Loucy (cell line): ENCODE measurements at regions not wholly inside any gene's neighbourhood (a gene's known extent, or its start where the extent isn't known, plus 50 kb on each side); places are given as distances from the start of the nearest gene placed in this dataset.

Experiments used
- H2AFZ ChIP-seq: fragments of 200-600 bp; sonication (generic); 2 replicates; pipeline ENCODE4 v1.6.0; 2016; ENCODE audit warnings: antibody characterized with exemption, mild to moderate bottlenecking, low read length, moderate library complexity
- H3F3A ChIP-seq: fragments of 200-600 bp; 2 replicates; pipeline ENCODE4 v1.6.0; 2016; ENCODE audit warnings: antibody characterized with exemption, low read depth, mild to moderate bottlenecking
- H3K27me3 ChIP-seq: fragments of 200-600 bp; sonication (generic); 2 replicates; pipeline ENCODE4 v1.6.1; 2014; ENCODE audit warnings: low read length, mild to moderate bottlenecking; ENCODE audit not compliant: insufficient read depth, poor library complexity, severe bottlenecking
- H3K36me3 ChIP-seq: fragments of 200-600 bp; sonication (generic); 2 replicates; pipeline ENCODE4 v1.6.1; 2016; ENCODE audit warnings: low read length; ENCODE audit not compliant: insufficient read depth
- H3K4me1 ChIP-seq: fragments of 200-600 bp; sonication (generic); 2 replicates; pipeline ENCODE4 v1.5.1; 2014; ENCODE audit warnings: low read length, mild to moderate bottlenecking; ENCODE audit not compliant: insufficient read depth, poor library complexity, severe bottlenecking
- H3K4me2 ChIP-seq: fragments of 200-600 bp; sonication (generic); 2 replicates; pipeline ENCODE4 v1.6.0; 2014; ENCODE audit warnings: antibody characterized with exemption, low read length, low read depth, mild to moderate bottlenecking; ENCODE audit not compliant: poor library complexity, severe bottlenecking
- H3K4me3 ChIP-seq: fragments of 200-600 bp; sonication (generic); 2 replicates; pipeline ENCODE4 v1.5.1; 2014; ENCODE audit warnings: low read length, mild to moderate bottlenecking, mixed read lengths; ENCODE audit not compliant: poor library complexity, severe bottlenecking
- H3K79me2 ChIP-seq: fragments of 200-600 bp; sonication (generic); 2 replicates; pipeline ENCODE4 v1.6.1; 2014; ENCODE audit warnings: low read length; ENCODE audit not compliant: insufficient read depth
- H3K9ac ChIP-seq: fragments of 200-600 bp; sonication (generic); 2 replicates; pipeline ENCODE4 v1.6.0; 2014; ENCODE audit warnings: mild to moderate bottlenecking, low read depth, low read length, moderate library complexity; ENCODE audit not compliant: poor library complexity, severe bottlenecking
- H3K9me2 ChIP-seq: fragments of 200-600 bp; sonication (generic); replicated peaks from 2 replicates; pipeline ENCODE4 v1.6.1; 2016; ENCODE audit warnings: low read depth, low read length, mixed read lengths
- H3K9me3 ChIP-seq: fragments of 200-600 bp; sonication (generic); 2 replicates; pipeline ENCODE4 v1.6.1; 2014; ENCODE audit warnings: mild to moderate bottlenecking, antibody characterized with exemption, low read length, low read depth; ENCODE audit not compliant: insufficient read depth
- H4K20me1 ChIP-seq: fragments of 200-600 bp; sonication (generic); 2 replicates; pipeline ENCODE4 v1.6.0; 2014; ENCODE audit warnings: antibody characterized with exemption, low read length, mild to moderate bottlenecking; ENCODE audit not compliant: insufficient read depth, poor library complexity, severe bottlenecking
- EZH2phosphoT487 ChIP-seq: fragments of 200-600 bp; IDR thresholded peaks from 2 replicates; pipeline ENCODE4 v1.6.1; 2018; ENCODE audit warnings: antibody characterized with exemption, mild to moderate bottlenecking, moderate library complexity, borderline replicate concordance
- TF ChIP-seq, protein P1 (sequence below): fragments of 200-600 bp; sonication (generic); conservative IDR thresholded peaks from 2 replicates; pipeline ENCODE4 v1.5.1; 2014; ENCODE audit warnings: mild to moderate bottlenecking, antibody characterized with exemption, low read length

DNA sequence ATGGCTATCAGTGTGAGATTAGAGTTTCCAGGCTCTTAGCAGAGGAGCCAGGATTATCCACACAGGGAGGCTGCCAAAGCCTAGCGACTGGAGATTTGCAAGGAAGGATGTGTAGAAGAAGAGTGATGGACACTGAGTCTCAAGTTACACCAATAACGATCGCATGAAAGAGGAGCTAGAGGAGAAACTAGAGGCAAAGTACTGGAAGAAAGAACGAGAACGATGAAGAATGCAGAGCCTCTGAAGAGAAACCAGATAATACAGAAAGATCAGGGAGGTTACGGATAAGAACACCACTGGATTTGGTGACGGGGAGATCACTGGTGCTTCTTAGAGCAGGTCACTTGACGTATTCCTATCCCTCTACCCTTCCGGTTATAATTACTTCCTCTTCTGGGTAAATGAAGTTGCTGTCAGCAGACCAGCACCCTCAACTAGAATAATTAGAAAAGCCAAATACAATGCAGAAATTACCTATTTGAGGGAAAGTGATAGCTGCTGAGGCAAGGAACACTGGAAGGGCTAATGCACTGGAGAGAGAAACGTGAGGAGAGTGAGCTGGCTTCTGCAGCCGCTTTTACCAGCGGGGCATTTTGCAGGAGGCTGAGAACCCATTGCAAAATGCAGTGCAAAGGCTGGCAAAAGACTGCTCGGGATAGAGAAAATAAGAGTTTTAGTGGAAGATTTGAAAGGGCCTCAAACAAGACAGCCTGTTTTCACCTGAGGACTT lies 93.1 kb upstream of the HIF1A start:
- no peaks in the 10 kb centered on the region for H3K9me3 ChIP-seq
- H3K9me2 ChIP-seq: no peaks in the 10 kb centered on the region
- no peak overlapping the region for H3K4me3 ChIP-seq
- peaks cover 7% of the 10 kb centered on the region; the same call in 1 of the 2 replicates for H3F3A ChIP-seq
- H3K27me3 ChIP-seq: no peaks in the 10 kb centered on the region
- no peak overlapping the region for H3K4me2 ChIP-seq
- peaks cover 54% of the 10 kb centered on the region for H3K4me1 ChIP-seq
- no peaks in the 10 kb centered on the region for H3K79me2 ChIP-seq
- no peaks in the 10 kb centered on the region for H4K20me1 ChIP-seq
- TF ChIP-seq EZH2phosphoT487: no peak
- TF ChIP-seq, protein P1, sequence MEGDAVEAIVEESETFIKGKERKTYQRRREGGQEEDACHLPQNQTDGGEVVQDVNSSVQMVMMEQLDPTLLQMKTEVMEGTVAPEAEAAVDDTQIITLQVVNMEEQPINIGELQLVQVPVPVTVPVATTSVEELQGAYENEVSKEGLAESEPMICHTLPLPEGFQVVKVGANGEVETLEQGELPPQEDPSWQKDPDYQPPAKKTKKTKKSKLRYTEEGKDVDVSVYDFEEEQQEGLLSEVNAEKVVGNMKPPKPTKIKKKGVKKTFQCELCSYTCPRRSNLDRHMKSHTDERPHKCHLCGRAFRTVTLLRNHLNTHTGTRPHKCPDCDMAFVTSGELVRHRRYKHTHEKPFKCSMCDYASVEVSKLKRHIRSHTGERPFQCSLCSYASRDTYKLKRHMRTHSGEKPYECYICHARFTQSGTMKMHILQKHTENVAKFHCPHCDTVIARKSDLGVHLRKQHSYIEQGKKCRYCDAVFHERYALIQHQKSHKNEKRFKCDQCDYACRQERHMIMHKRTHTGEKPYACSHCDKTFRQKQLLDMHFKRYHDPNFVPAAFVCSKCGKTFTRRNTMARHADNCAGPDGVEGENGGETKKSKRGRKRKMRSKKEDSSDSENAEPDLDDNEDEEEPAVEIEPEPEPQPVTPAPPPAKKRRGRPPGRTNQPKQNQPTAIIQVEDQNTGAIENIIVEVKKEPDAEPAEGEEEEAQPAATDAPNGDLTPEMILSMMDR: no peak
- H3K9ac ChIP-seq: no peak overlapping the region
- no peaks in the 10 kb centered on the region for H3K36me3 ChIP-seq
- H2AFZ ChIP-seq: peak overlapping the region; percentile 53; the same call in 1 of the 2 replicates

DNA sequence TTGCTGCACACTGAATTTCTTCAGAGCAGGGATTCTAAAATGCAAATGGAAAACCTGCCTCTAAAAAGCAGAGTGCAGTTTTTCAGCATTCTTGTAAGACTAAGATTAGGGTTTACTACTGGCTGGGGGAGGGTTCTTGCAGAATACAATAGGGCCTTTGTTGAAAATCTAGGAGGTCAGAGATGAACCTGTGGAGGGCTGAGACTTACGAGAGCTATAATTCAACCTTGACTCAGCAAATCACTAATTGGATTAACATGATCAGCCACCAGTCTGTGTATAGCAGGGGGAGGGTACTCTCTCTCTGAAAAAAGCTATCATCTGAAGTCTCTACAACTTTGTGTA lies 92.6 kb upstream of the HIF1A start:
- Histone ChIP-seq H2AFZ (peak overlapping the region; percentile 53; the same call in 1 of the 2 replicates), H3K36me3 (no peaks in the 10 kb centered on the region), H3K9me3 (no peaks in the 10 kb centered on the region), H3K79me2 (no peaks in the 10 kb centered on the region), H3K9me2 (no peaks in the 10 kb centered on the region), H3K4me1 (peaks cover 54% of the 10 kb centered on the region), H3F3A (peaks cover 7% of the 10 kb centered on the region; the same call in 1 of the 2 replicates), H3K4me3 (no peak overlapping the region), H3K27me3 (no peaks in the 10 kb centered on the region), H3K9ac (no peak overlapping the region), H4K20me1 (no peaks in the 10 kb centered on the region), H3K4me2 (no peak overlapping the region)
- TF ChIP-seq, protein P1: no peak
- TF ChIP-seq EZH2phosphoT487: no peak

DNA sequence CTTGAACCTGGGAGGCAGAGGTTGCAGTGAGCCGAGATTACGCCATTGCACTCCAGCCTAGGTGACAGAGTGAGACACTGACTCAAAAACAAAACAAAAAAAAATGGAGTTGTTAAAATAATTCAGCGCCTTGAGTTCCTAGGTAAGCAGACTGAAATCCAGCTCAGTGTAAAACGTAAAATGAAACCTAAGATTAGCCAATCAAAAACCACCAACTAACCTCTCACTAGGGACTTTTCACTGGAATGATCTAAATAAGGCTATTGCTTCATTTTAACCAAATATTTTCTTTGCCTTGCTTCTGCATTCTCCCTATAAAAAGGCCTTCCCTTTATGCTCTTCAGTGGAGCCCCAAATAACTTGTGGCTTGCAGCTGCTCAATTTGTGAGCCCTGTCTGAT lies 91.6 kb upstream of the HIF1A start:
- H3F3A ChIP-seq: peaks cover 13% of the 10 kb centered on the region; the same call in 1 of the 2 replicates
- peaks cover 53% of the 10 kb centered on the region for H3K4me1 ChIP-seq
- no peak overlapping the region for H3K4me3 ChIP-seq
- TF ChIP-seq, protein P1: no peak
- TF ChIP-seq EZH2phosphoT487: no peak
- H3K9me2 ChIP-seq: no peaks in the 10 kb centered on the region
- no peaks in the 10 kb centered on the region for H3K79me2 ChIP-seq
- H3K9ac ChIP-seq: no peak overlapping the region
- H3K27me3 ChIP-seq: no peaks in the 10 kb centered on the region
- H4K20me1 ChIP-seq: no peaks in the 10 kb centered on the region
- H3K4me2 ChIP-seq: no peak overlapping the region
- no peaks in the 10 kb centered on the region for H3K36me3 ChIP-seq
- no peaks in the 10 kb centered on the region for H3K9me3 ChIP-seq
- no peak overlapping the region for H2AFZ ChIP-seq
